HepG2 (cell line): ENCODE measurements at regions not wholly inside any gene's neighbourhood (a gene's known extent, or its start where the extent isn't known, plus 50 kb on each side); places are given as distances from the start of the nearest gene placed in this dataset.

ENCODE experiments used
- ATAC-seq: fragments of 200-7000 bp; cut with Tn5 transposase; 3 replicates; pipeline ENCODE4 v1.9.1; 2020; ENCODE audit warnings: mild to moderate bottlenecking, moderate library complexity
- BruUV-seq: library from RNA; stranded (reverse); fragments of 400-500 nt; replicated peaks from 2 replicates; lab custom pipeline; 2021; lab: Mats Ljungman, UMichigan
- CTCF ChIA-PET: fragments of 300-600 bp; formaldehyde crosslinking; extraction: SDS; loops from one replicate; lab custom pipeline; 2021; ENCODE audit warnings: low total read pairs, inconsistent platforms, low intra/inter-chr PET ratio; lab: Yijun Ruan, JAX
- POLR2A ChIA-PET: fragments of 350-600 bp; sonication (Branson Sonifier 250); formaldehyde crosslinking; loops from one replicate; lab custom pipeline; 2020; ENCODE audit warnings: antibody characterized with exemption, inconsistent platforms; lab: Yijun Ruan, JAX
- DNase-seq: peaks from one replicate; pipeline ENCODE4 v3.0.0-alpha.2; 2015; ENCODE audit warnings: low spot score
- FAIRE-seq: peaks from 3 replicates; lab custom pipeline; 2011; peaks lifted over from hg19 to GRCh38; lab: Jason Lieb, UNC
- H2AFZ ChIP-seq: one replicate; pipeline ENCODE4 v1.6.1; 2011; ENCODE audit warnings: low read length, inconsistent platforms
- H3K27ac ChIP-seq: fragments of 300-600 bp; 3 replicates; pipeline ENCODE4 v1.8.0; 2011; ENCODE audit warnings: mixed run types, mild to moderate bottlenecking, mixed read lengths, low read length, inconsistent platforms; ENCODE audit not compliant: insufficient read depth; ENCODE audit errors: extremely low read length
- H3K27me3 ChIP-seq, 2 experiments: fragments of 200-600 bp in 1 of 2; 2 replicates in 1 of 2; 3 replicates in 1 of 2; pipeline versions ENCODE4 v1.6.0 to v1.8.0; 2011; ENCODE audit warnings: low read length in 2 of 2, mild to moderate bottlenecking in 2 of 2, moderate library complexity in 2 of 2, inconsistent platforms in 1 of 2; ENCODE audit not compliant: insufficient read depth in 2 of 2, control insufficient read depth in 1 of 2
- H3K36me3 ChIP-seq, 2 experiments: fragments of 200-600 bp in 1 of 2; replicated peaks in 1 of 2; 2 replicates in 1 of 2; 3 replicates in 1 of 2; pipeline versions ENCODE4 v1.5.1 to v1.8.0; 2011; ENCODE audit warnings: low read length in 2 of 2, inconsistent platforms in 1 of 2; ENCODE audit not compliant: insufficient read depth in 2 of 2, control insufficient read depth in 1 of 2
- H3K4me1 ChIP-seq: 2 replicates; pipeline ENCODE4 v1.5.1; 2012; ENCODE audit warnings: low read length, inconsistent platforms; ENCODE audit not compliant: insufficient read depth
- H3K4me2 ChIP-seq: 2 replicates; pipeline ENCODE4 v1.6.0; 2011; ENCODE audit warnings: low read depth, low read length, inconsistent platforms
- H3K4me3 ChIP-seq, 3 experiments: fragments of 200-600 bp in 1 of 3; sonication (generic), shearing (Covaris generic) in 1 of 3; replicated peaks in 1 of 3; 2 replicates each; pipeline ENCODE4 v1.5.1; 2011 to 2016; ENCODE audit warnings: low read length in 3 of 3, inconsistent platforms in 2 of 3, low read depth in 2 of 3, mild to moderate bottlenecking in 2 of 3, control low read depth in 1 of 3, mixed read lengths in 1 of 3; ENCODE audit not compliant: insufficient read depth in 1 of 3
- H3K79me2 ChIP-seq: one replicate; pipeline ENCODE4 v1.6.1; 2011; ENCODE audit warnings: low read length, inconsistent platforms; ENCODE audit not compliant: insufficient read depth
- H3K9ac ChIP-seq: 2 replicates; pipeline ENCODE4 v1.6.0; 2011; ENCODE audit warnings: mild to moderate bottlenecking, low read depth, low read length, inconsistent platforms; ENCODE audit not compliant: insufficient read depth
- H3K9me3 ChIP-seq: 2 replicates; pipeline ENCODE4 v1.5.1; 2012; ENCODE audit warnings: mild to moderate bottlenecking, low read length
- H4K20me1 ChIP-seq: 2 replicates; pipeline ENCODE4 v1.6.0; 2011; ENCODE audit warnings: inconsistent platforms, mild to moderate bottlenecking, low read length, moderate library complexity; ENCODE audit not compliant: insufficient read depth
- AKNA ChIP-seq: sonication (generic); formaldehyde crosslinking; IDR thresholded peaks from 2 replicates; pipeline ENCODE4 v1.4.0; 2020; ENCODE audit warnings: missing genetic modification reagents, borderline replicate concordance
- ESRRA ChIP-seq: sonication (generic); formaldehyde crosslinking; IDR thresholded peaks from 2 replicates; pipeline ENCODE4 v1.5.1; 2020; ENCODE audit warnings: mild to moderate bottlenecking, low read depth, missing genetic modification reagents
- HOMEZ ChIP-seq: IDR thresholded peaks from 2 replicates; pipeline ENCODE4 v1.6.1; 2016; ENCODE audit warnings: low read depth
- IRX3 ChIP-seq: sonication (generic); formaldehyde crosslinking; IDR thresholded peaks from 2 replicates; pipeline ENCODE4 v1.8.1; 2023; ENCODE audit warnings: mild to moderate bottlenecking, low read depth, missing genetic modification reagents, borderline replicate concordance
- MTF1 ChIP-seq: sonication (generic); formaldehyde crosslinking; IDR thresholded peaks from 2 replicates; pipeline ENCODE4 v1.5.0; 2020; ENCODE audit warnings: missing genetic modification reagents
- NPAS2 ChIP-seq: sonication (generic); formaldehyde crosslinking; IDR thresholded peaks from 2 replicates; pipeline ENCODE4 v1.8.0; 2022; ENCODE audit warnings: mild to moderate bottlenecking, missing genetic modification reagents, borderline replicate concordance
- TGIF2 ChIP-seq: IDR thresholded peaks from 2 replicates; pipeline ENCODE4 v1.6.1; 2016; ENCODE audit warnings: control low read depth, missing compliant biosample characterization
- YEATS4 ChIP-seq: sonication (generic); formaldehyde crosslinking; IDR thresholded peaks from 2 replicates; pipeline ENCODE4 v1.4.0; 2020; ENCODE audit warnings: missing genetic modification reagents, borderline replicate concordance
- ZMYM4 ChIP-seq: sonication (generic); formaldehyde crosslinking; IDR thresholded peaks from 2 replicates; pipeline ENCODE4 v1.8.1; 2023; ENCODE audit warnings: mild to moderate bottlenecking, missing genetic modification reagents
- ZNF367 ChIP-seq: sonication (generic); formaldehyde crosslinking; IDR thresholded peaks from 2 replicates; pipeline ENCODE4 v1.4.0; 2020; ENCODE audit warnings: missing genetic modification reagents, borderline replicate concordance
- ZNF552 ChIP-seq: sonication (generic); formaldehyde crosslinking; IDR thresholded peaks from 2 replicates; pipeline ENCODE4 v1.9.0; 2022; ENCODE audit warnings: missing genetic modification reagents, mild to moderate bottlenecking, borderline replicate concordance
- ZNF713 ChIP-seq: sonication (generic); formaldehyde crosslinking; IDR thresholded peaks from 2 replicates; pipeline ENCODE4 v1.4.0; 2020; ENCODE audit warnings: mild to moderate bottlenecking, missing genetic modification reagents
- ZNF772 ChIP-seq: sonication (generic); formaldehyde crosslinking; IDR thresholded peaks from 2 replicates; pipeline ENCODE4 v1.5.0; 2020; ENCODE audit warnings: mild to moderate bottlenecking, missing genetic modification reagents
- WGBS: methylation state at CpG from one replicate; pipeline ENCODE4 v1.1.6; 2017; ENCODE audit warnings: low lambda C conversion rate; 5-methylcytosine and 5-hydroxymethylcytosine counted together
- in situ Hi-C: cut with HindIII; loops from 2 replicates; pipeline ENCODE4 v1.10.0; 2017; ENCODE audit warnings: low pct_unique_long_range_greater_than_20kb; ENCODE audit not compliant: extremely low pct_ligation_motif_present
- intact Hi-C: fragments of 100-400 bp; cut with micrococcal nuclease; formaldehyde crosslinking; loops from one replicate; pipeline ENCODE4 v1.10.0; 2022; ENCODE audit not compliant: unreplicated experiment
- TF ChIP-seq, protein P1 (sequence below): sonication (generic); formaldehyde crosslinking; IDR thresholded peaks from 2 replicates; pipeline ENCODE4 v1.8.1; 2023; ENCODE audit warnings: mild to moderate bottlenecking, missing genetic modification reagents, borderline replicate concordance
- TF ChIP-seq, protein P2 (sequence below): sonication (generic); formaldehyde crosslinking; IDR thresholded peaks from 2 replicates; pipeline ENCODE4 v1.5.0; 2020; ENCODE audit warnings: mild to moderate bottlenecking, missing genetic modification reagents
- TF ChIP-seq, protein P3 (sequence below): sonication (generic); formaldehyde crosslinking; IDR thresholded peaks from 2 replicates; pipeline ENCODE4 v1.5.0; 2020; ENCODE audit warnings: mild to moderate bottlenecking, missing genetic modification reagents

DNA sequence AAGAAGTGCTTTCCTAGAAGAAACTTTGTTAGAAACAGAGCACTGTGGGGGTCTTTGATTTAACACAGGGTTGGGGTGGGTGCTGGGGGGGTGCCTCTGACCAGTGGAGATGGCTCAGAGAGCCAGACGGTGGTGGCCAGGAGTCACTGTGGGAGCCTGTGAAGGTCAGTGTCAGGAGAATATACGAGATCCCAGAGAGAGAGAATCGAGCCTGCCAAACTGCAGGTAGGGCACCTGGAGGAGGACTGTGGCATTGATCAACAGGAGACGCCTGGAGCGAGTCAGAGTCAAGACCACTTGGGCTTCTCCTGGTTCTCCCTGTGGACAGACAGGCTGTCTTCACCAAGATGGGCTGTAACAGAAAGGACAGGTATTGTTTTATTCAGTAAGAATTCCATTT lies 136.5 kb upstream of the TWIST2 start:
- no peaks in the 10 kb centered on the region for H3K79me2 ChIP-seq
- H2AFZ ChIP-seq, result no peak overlapping the region
- no TSS peak for BruUV-seq
- H3K27ac ChIP-seq, result no peak overlapping the region
- no peak for ATAC-seq
- intact Hi-C loops (no loop called here), in situ Hi-C loops (no loop called here)
- no peak for DNase-seq
- no peaks in the 10 kb centered on the region for H3K36me3 ChIP-seq
- no peak for FAIRE-seq
- H3K9me3 ChIP-seq, result no peaks in the 10 kb centered on the region
- WGBS, result 0% methylated on average over 5 of the region's 5 CpGs
- no peak overlapping the region for H3K4me2 ChIP-seq
- peaks cover 0 to 10% of the 10 kb centered on the region in 2 experiments; a peak in 3 of 5 replicates for H3K27me3 ChIP-seq
- ChIA-PET POLR2A (no interaction called here), CTCF (no interaction called here)
- no peak overlapping the region for H3K4me3 ChIP-seq
- no peaks in the 10 kb centered on the region for H4K20me1 ChIP-seq
- no peaks in the 10 kb centered on the region for H3K4me1 ChIP-seq
- no peak overlapping the region for H3K9ac ChIP-seq
- TF ChIP-seq ZNF367 (CRISPR knock-in tag) (no peak), ZNF552 (CRISPR knock-in tag) (no peak), ZNF713 (CRISPR knock-in tag) (no peak), YEATS4 (CRISPR knock-in tag) (no peak), HOMEZ (CRISPR knock-in tag) (no peak), MTF1 (CRISPR knock-in tag) (no peak), ZNF772 (CRISPR knock-in tag) (no peak), TGIF2 (CRISPR knock-in tag) (no peak), ZMYM4 (CRISPR knock-in tag) (no peak), IRX3 (no peak), NPAS2 (CRISPR knock-in tag) (no peak), AKNA (CRISPR knock-in tag) (no peak), ESRRA (CRISPR knock-in tag) (no peak)
- TF ChIP-seq, protein P1, sequence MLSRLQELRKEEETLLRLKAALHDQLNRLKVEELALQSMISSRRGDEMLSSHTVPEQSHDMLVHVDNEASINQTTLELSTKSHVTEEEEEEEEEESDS (CRISPR knock-in tag), result no peak
- TF ChIP-seq, protein P2, sequence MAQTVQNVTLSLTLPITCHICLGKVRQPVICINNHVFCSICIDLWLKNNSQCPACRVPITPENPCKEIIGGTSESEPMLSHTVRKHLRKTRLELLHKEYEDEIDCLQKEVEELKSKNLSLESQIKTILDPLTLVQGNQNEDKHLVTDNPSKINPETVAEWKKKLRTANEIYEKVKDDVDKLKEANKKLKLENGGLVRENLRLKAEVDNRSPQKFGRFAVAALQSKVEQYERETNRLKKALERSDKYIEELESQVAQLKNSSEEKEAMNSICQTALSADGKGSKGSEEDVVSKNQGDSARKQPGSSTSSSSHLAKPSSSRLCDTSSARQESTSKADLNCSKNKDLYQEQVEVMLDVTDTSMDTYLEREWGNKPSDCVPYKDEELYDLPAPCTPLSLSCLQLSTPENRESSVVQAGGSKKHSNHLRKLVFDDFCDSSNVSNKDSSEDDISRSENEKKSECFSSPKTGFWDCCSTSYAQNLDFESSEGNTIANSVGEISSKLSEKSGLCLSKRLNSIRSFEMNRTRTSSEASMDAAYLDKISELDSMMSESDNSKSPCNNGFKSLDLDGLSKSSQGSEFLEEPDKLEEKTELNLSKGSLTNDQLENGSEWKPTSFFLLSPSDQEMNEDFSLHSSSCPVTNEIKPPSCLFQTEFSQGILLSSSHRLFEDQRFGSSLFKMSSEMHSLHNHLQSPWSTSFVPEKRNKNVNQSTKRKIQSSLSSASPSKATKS, result no peak
- TF ChIP-seq, protein P3, sequence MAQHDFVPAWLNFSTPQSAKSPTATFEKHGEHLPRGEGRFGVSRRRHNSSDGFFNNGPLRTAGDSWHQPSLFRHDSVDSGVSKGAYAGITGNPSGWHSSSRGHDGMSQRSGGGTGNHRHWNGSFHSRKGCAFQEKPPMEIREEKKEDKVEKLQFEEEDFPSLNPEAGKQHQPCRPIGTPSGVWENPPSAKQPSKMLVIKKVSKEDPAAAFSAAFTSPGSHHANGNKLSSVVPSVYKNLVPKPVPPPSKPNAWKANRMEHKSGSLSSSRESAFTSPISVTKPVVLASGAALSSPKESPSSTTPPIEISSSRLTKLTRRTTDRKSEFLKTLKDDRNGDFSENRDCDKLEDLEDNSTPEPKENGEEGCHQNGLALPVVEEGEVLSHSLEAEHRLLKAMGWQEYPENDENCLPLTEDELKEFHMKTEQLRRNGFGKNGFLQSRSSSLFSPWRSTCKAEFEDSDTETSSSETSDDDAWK, result no peak
